ENCODE measurements at regions not wholly inside any gene's neighbourhood (a gene's known extent, or its start where the extent isn't known, plus 50 kb on each side); places are given as distances from the start of the nearest gene placed in this dataset.

GRCh38 chr11:15589070-15589626 lies 474.4 kb downstream of the INSC start:
- no peak overlapping the region for H3K27ac Mint-ChIP-seq
- H3K36me3 Mint-ChIP-seq, result no peaks in the 10 kb centered on the region
- H3K4me3 Mint-ChIP-seq, result no peak overlapping the region
- peaks cover 0 to 6% (median 0%) of the 10 kb centered on the region in 3 donors for H3K27me3 Mint-ChIP-seq
- ATAC-seq (ENCODE audit: low read depth in 2 of 2) (no peak), DNase-seq (no peak)
- peaks cover 0 to 5% (median 4%) of the 10 kb centered on the region in 7 donors for H3K9me3 Mint-ChIP-seq
- no peaks in the 10 kb centered on the region for H3K4me1 Mint-ChIP-seq

GRCh38 chr11:15590132-15590531 lies 475.4 kb downstream of the INSC start:
- ATAC-seq (ENCODE audit: low read depth in 2 of 2), result no peak
- no peak for DNase-seq
- H3K9me3 Mint-ChIP-seq, result peaks cover 0 to 8% (median 4%) of the 10 kb centered on the region in 7 donors
- no peak overlapping the region for H3K4me3 Mint-ChIP-seq
- peaks cover 0 to 6% (median 0%) of the 10 kb centered on the region in 3 donors for H3K27me3 Mint-ChIP-seq
- H3K36me3 Mint-ChIP-seq, result no peaks in the 10 kb centered on the region
- no peaks in the 10 kb centered on the region for H3K4me1 Mint-ChIP-seq
- H3K27ac Mint-ChIP-seq, result no peak overlapping the region

DNA sequence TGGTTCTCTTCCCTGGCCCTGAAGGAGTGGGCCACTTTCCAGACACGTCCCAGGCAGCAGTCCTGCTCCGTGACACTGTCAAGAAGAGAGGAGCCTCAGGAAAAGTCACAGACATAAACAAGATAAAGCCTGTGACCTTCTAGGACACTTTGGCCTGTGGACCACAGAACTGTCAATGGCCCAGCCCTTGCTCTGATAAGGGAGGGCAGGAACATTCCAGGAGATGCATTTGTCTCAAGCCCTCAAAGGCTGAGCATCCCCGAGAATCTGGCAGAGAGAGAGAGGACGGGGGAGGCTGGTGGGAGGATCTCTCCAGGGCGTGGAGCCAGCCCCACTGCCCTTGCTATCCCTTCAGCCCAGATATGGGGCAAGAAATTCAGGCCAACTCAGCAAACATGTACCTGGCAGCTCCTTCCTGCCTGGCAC lies 476.4 kb downstream of the INSC start:
- H3K9me3 Mint-ChIP-seq, result peaks cover 0 to 8% (median 4%) of the 10 kb centered on the region in 7 donors
- no peak overlapping the region for H3K4me3 Mint-ChIP-seq
- H3K4me1 Mint-ChIP-seq, result no peaks in the 10 kb centered on the region
- no peak for ATAC-seq (ENCODE audit: low read depth in 2 of 2)
- no peak overlapping the region for H3K27ac Mint-ChIP-seq
- peaks cover 0 to 6% (median 0%) of the 10 kb centered on the region in 3 donors for H3K27me3 Mint-ChIP-seq
- no peaks in the 10 kb centered on the region for H3K36me3 Mint-ChIP-seq
- no peak for DNase-seq

DNA sequence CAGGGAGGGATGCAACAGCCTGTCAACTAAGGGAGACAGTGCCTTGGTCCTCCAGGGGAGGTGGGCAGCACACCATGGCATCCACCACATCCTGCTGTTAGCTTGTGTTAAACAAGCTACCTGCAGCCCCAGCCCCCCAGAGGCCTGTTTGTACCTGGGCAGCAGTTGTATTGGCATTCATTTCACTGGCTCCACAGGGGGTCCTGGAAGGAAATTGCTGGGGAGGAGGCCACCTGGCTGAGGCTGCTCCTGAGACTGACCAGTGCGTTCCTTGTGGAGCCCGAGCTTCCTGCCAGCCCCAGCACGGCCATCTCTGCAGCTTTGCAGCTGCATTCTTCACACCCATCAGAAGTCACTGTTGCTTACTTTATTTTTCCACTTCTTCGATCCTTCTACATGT lies 479.9 kb downstream of the INSC start:
- H3K27ac Mint-ChIP-seq, result no peak overlapping the region

GRCh38 chr11:15599376-15599775 lies 484.7 kb downstream of the INSC start:
- ATAC-seq (ENCODE audit: low read depth in 2 of 2) (no peak), DNase-seq (no peak)
- no peak overlapping the region for H3K4me3 Mint-ChIP-seq
- no peaks in the 10 kb centered on the region for H3K4me1 Mint-ChIP-seq
- no peaks in the 10 kb centered on the region for H3K36me3 Mint-ChIP-seq
- no peaks in the 10 kb centered on the region for H3K27me3 Mint-ChIP-seq
- no peak overlapping the region for H3K27ac Mint-ChIP-seq
- peaks cover 0 to 7% (median 4%) of the 10 kb centered on the region in 7 donors for H3K9me3 Mint-ChIP-seq

More for the DNA sequence above, 479.9 kb downstream of the INSC start:
- H3K4me3 Mint-ChIP-seq, result no peak overlapping the region
- no peaks in the 10 kb centered on the region for H3K4me1 Mint-ChIP-seq
- peaks cover 2 to 8% (median 4%) of the 10 kb centered on the region in 7 donors for H3K9me3 Mint-ChIP-seq
- H3K36me3 Mint-ChIP-seq, result no peaks in the 10 kb centered on the region
- peaks cover 0 to 6% (median 0%) of the 10 kb centered on the region in 3 donors for H3K27me3 Mint-ChIP-seq
- no peak for ATAC-seq (ENCODE audit: low read depth in 2 of 2)
- DNase-seq, result no peak

DNA sequence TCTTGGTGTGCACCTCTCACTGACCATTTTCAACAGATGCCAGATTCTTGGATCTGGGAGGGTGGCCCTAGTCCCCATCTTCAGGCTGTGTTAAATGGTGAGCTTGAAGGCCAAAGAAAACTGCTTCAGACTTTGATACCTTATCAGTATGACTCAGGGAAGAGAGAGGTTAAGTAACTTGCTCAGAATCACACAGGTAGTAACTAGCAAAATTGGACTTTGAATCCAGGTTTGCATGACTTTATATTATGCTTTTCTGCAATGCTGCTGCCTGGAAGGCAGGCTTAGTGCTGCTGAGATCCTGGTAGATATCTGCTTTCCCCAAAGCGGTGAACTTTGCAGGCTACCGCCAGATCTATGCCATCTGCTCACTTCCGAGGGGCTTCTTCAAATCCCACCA lies 487.3 kb downstream of the INSC start:
- H3K27ac Mint-ChIP-seq, result no peak overlapping the region
- H3K27me3 Mint-ChIP-seq, result peaks cover 0 to 8% (median 0%) of the 10 kb centered on the region in 3 donors
- H3K4me1 Mint-ChIP-seq, result no peaks in the 10 kb centered on the region
- H3K4me3 Mint-ChIP-seq, result no peak overlapping the region
- no peaks in the 10 kb centered on the region for H3K36me3 Mint-ChIP-seq
- peaks cover 3 to 12% (median 4%) of the 10 kb centered on the region in 7 donors for H3K9me3 Mint-ChIP-seq
- ATAC-seq (ENCODE audit: low read depth in 2 of 2), result no peak
- DNase-seq, result no peak

GRCh38 chr11:15602785-15603567 lies 488.3 kb downstream of the INSC start:
- Mint-ChIP-seq H3K27me3 (peaks cover 0 to 8% (median 0%) of the 10 kb centered on the region in 3 donors), H3K4me1 (no peaks in the 10 kb centered on the region), H3K4me3 (no peak overlapping the region), H3K9me3 (peaks cover 2 to 13% (median 4%) of the 10 kb centered on the region in 7 donors), H3K27ac (no peak overlapping the region), H3K36me3 (no peaks in the 10 kb centered on the region)
- no peak for DNase-seq
- ATAC-seq (ENCODE audit: low read depth in 2 of 2), result no peak

- Mint-ChIP-seq H3K9me3 (peaks cover 0 to 10% (median 4%) of the 10 kb centered on the region in 7 donors), H3K27ac (no peak overlapping the region), H3K4me1 (no peaks in the 10 kb centered on the region), H3K4me3 (no peak overlapping the region), H3K36me3 (no peaks in the 10 kb centered on the region), H3K27me3 (peaks cover 0 to 8% (median 0%) of the 10 kb centered on the region in 3 donors)
- no peak for ATAC-seq (ENCODE audit: low read depth in 2 of 2)
- no peak for DNase-seq
Observed at GRCh38 chr11:15605094-15605493, 490.4 kb downstream of the INSC start.

DNA sequence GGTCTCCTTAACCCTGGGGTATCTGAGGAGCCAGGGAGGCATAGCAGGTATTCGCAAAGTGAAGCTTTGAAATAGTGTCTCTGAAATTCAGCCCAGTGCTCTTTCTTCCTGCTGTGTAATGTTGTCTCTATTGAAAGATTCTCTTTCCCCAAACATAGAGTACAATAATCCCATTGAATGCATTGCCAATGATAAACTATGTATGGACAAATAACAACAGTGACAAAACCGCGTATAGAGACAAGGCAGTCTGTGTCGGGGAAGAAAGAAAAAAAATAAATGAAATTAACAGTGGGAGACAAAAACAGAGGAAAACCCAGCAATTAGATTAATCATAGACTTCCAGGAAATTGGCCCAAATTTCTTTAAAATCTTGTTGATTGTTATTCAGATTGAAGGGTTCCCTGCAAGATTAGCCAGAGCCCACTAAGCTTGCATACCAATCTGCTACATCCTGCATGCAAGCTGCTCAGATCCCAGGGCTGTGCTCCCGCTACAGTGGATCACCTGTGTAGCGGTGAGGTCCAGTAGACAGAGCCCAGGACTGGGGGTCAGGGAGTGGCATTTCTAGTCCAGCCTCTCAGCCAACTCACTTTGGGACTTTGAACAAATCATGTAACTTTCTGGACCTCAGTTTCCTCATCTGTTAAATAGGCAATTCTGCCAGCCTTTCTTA lies 492.8 kb downstream of the INSC start:
- H3K4me1 Mint-ChIP-seq, result no peaks in the 10 kb centered on the region
- no peak overlapping the region for H3K27ac Mint-ChIP-seq
- peaks cover 0 to 8% (median 0%) of the 10 kb centered on the region in 3 donors for H3K27me3 Mint-ChIP-seq
- H3K9me3 Mint-ChIP-seq, result peaks cover 0 to 11% (median 2%) of the 10 kb centered on the region in 7 donors
- H3K36me3 Mint-ChIP-seq, result no peaks in the 10 kb centered on the region
- DNase-seq (no peak), ATAC-seq (ENCODE audit: low read depth in 2 of 2) (no peak)
- H3K4me3 Mint-ChIP-seq, result no peak overlapping the region

DNA sequence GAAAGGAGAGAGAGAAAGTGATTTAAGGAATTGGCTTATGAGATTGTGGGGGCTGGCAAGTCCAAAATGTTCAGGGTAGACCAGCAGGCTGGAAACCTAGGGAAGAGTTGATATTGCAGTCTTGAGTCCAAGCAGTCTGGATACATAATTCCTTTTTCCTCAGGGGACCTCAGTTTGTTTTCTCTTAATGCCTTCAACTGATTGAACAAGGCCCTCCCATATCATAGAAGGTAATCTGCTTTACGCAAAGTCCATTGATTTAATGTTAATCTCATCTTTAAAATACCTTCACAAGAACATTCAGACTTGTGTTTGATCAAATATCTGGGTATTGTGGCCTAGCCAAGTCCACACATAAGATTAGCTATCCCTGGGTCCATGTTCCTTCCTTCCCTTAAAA lies 494.7 kb downstream of the INSC start:
- H3K27ac Mint-ChIP-seq, result no peak overlapping the region
- no peaks in the 10 kb centered on the region for H3K36me3 Mint-ChIP-seq
- no peak overlapping the region for H3K4me3 Mint-ChIP-seq
- peaks cover 0 to 8% (median 0%) of the 10 kb centered on the region in 3 donors for H3K27me3 Mint-ChIP-seq
- H3K4me1 Mint-ChIP-seq, result no peaks in the 10 kb centered on the region
- peaks cover 0 to 12% (median 2%) of the 10 kb centered on the region in 7 donors for H3K9me3 Mint-ChIP-seq
- no peak for ATAC-seq (ENCODE audit: low read depth in 2 of 2)
- no peak for DNase-seq

GRCh38 chr11:15610881-15611280 lies 496.2 kb downstream of the INSC start:
- ATAC-seq (ENCODE audit: low read depth in 2 of 2) (no peak), DNase-seq (no peak)
- Mint-ChIP-seq H3K4me1 (no peaks in the 10 kb centered on the region), H3K27me3 (no peaks in the 10 kb centered on the region), H3K27ac (no peak overlapping the region), H3K36me3 (no peaks in the 10 kb centered on the region), H3K9me3 (peaks cover 0 to 15% (median 0%) of the 10 kb centered on the region in 7 donors), H3K4me3 (peak overlapping the region in 1 of 8 donors; percentile 10)

GRCh38 chr11:15613251-15613650 lies 498.5 kb downstream of the INSC start:
- ATAC-seq (ENCODE audit: low read depth in 2 of 2) (no peak), DNase-seq (no peak)
- Mint-ChIP-seq H3K36me3 (no peaks in the 10 kb centered on the region), H3K4me3 (no peak overlapping the region), H3K27ac (no peak overlapping the region), H3K9me3 (peaks cover 0 to 15% (median 0%) of the 10 kb centered on the region in 7 donors), H3K27me3 (no peaks in the 10 kb centered on the region), H3K4me1 (no peaks in the 10 kb centered on the region)

DNA sequence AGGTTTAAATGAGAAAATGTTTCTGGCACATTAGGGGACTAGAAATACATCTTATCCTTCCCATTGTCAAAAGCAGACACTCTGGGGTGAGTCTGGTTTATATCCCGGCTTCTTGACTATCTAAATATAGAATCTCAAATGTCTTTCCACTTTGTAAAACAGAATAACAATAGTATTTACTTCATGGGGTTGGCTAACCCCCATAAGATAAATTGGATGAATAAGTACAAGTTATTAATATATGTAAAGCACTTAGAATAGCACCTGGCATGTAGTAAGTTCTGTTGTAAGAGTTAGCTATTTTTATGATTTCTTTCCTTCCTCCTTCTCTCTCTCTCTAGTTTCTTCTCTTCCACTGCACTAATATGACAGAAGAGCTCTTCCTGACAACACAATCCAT lies 499.1 kb downstream of the INSC start:
- ATAC-seq (ENCODE audit: low read depth in 2 of 2) (no peak), DNase-seq (no peak)
- no peaks in the 10 kb centered on the region for H3K27me3 Mint-ChIP-seq
- no peak overlapping the region for H3K27ac Mint-ChIP-seq
- H3K4me1 Mint-ChIP-seq, result no peaks in the 10 kb centered on the region
- H3K9me3 Mint-ChIP-seq, result peaks cover 0 to 15% (median 0%) of the 10 kb centered on the region in 7 donors
- no peaks in the 10 kb centered on the region for H3K36me3 Mint-ChIP-seq
- H3K4me3 Mint-ChIP-seq, result no peak overlapping the region
